Sigmoid colon (tissue), 4 donors: ENCODE measurements at regions not wholly inside any gene's neighbourhood (a gene's known extent, or its start where the extent isn't known, plus 50 kb on each side); places are given as distances from the start of the nearest gene placed in this dataset.

Source experiments
- EP300 ChIP-seq, 4 donors: sonication (generic); formaldehyde crosslinking; IDR thresholded peaks; one replicate each; pipeline ENCODE4 v1.6.1; 2017; ENCODE audit warnings: antibody characterized with exemption in 4 of 4
- POLR2A ChIP-seq, 2 donors: fragments of 450-650 bp; IDR thresholded peaks; one replicate each; pipeline ENCODE4 v1.6.1; 2016; ENCODE audit warnings: antibody characterized with exemption in 2 of 2, mild to moderate bottlenecking in 2 of 2, moderate library complexity in 2 of 2
- TF ChIP-seq, protein P1 (sequence below), 4 experiments: fragments of 450-650 bp in 3 of 4; fragments of 200-600 bp in 1 of 4; IDR thresholded peaks; one replicate each; pipeline ENCODE4 v1.5.1; 2016 to 2019; ENCODE audit warnings: antibody characterized with exemption in 4 of 4, mild to moderate bottlenecking in 3 of 4, moderate library complexity in 2 of 4

GRCh38 chr6:145339089-145339488 lies 396.2 kb downstream of the EPM2A start:
- no peak for TF ChIP-seq POLR2A (IDR thresholded peaks at IDR 0.05)
- TF ChIP-seq, protein P1, sequence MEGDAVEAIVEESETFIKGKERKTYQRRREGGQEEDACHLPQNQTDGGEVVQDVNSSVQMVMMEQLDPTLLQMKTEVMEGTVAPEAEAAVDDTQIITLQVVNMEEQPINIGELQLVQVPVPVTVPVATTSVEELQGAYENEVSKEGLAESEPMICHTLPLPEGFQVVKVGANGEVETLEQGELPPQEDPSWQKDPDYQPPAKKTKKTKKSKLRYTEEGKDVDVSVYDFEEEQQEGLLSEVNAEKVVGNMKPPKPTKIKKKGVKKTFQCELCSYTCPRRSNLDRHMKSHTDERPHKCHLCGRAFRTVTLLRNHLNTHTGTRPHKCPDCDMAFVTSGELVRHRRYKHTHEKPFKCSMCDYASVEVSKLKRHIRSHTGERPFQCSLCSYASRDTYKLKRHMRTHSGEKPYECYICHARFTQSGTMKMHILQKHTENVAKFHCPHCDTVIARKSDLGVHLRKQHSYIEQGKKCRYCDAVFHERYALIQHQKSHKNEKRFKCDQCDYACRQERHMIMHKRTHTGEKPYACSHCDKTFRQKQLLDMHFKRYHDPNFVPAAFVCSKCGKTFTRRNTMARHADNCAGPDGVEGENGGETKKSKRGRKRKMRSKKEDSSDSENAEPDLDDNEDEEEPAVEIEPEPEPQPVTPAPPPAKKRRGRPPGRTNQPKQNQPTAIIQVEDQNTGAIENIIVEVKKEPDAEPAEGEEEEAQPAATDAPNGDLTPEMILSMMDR (IDR thresholded peaks at IDR 0.05): no peak
- no peak for TF ChIP-seq EP300 (IDR thresholded peaks at IDR 0.05)
